ENCODE measurements at regions not wholly inside any gene's neighbourhood (a gene's known extent, or its start where the extent isn't known, plus 50 kb on each side); places are given as distances from the start of the nearest gene placed in this dataset.

- no peak for DNase-seq (ENCODE audit: low spot score)
These were observed 182.2 kb downstream of the USP12 start for GRCh38 chr13:26989261-26989956.

- DNase-seq (ENCODE audit: low spot score): no peak
These were observed 183.4 kb downstream of the USP12 start for GRCh38 chr13:26988059-26988769.

DNA sequence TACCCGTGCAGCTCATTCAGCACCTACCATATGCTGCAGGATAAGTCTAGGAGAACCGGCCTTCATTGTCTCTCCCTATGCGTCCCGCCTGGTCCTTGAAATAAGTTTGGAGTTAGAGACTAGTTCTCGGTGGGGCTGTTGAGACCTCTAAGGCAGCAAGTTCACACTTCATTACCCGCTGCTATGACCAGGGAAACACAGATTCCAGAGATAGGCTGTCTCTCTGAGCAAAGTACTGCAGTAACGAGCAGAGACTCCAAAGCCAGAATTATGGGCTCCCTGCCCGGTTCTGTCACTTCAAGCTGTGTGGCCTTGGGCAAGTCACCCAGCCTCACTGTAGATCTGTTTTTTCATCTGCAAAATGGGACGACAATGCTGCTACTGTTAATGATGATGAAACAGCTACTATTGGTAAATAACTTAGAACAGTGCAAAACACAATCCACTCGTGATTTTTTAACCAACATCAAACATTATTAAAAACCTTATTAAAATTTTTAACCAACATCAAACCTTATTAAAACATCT lies 184.1 kb downstream of the USP12 start:
- no peak for DNase-seq (ENCODE audit: low spot score)

DNA sequence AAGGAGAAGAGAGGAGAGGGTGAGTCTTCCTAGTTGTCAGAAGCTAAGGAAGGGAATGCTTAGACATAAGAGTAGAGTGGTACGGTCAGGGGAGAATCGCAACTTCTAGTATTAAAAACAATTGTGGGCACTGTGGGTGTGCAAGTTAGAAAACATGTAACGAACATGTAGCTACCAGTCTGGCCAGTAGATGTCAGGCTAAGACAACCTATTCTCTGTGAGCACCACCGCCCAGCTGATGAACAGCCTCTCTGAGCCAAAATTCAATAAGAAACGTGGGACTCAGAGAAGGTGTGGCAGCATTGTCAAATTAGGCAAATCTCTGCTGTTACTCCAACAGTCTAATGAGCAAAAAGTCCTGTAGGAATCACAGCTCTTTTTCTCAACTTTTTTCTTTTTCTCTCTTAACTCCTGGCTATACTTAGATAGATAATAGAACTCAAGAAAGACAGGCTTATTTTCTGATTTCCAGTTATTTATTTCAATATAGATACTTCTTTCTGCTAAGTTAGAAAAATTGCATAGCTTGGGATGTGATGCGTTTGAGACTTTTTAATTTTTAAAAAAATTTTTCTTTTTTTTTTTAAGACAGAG lies 186.2 kb downstream of the USP12 start:
- DNase-seq (ENCODE audit: low spot score): peak; percentile 77

DNA sequence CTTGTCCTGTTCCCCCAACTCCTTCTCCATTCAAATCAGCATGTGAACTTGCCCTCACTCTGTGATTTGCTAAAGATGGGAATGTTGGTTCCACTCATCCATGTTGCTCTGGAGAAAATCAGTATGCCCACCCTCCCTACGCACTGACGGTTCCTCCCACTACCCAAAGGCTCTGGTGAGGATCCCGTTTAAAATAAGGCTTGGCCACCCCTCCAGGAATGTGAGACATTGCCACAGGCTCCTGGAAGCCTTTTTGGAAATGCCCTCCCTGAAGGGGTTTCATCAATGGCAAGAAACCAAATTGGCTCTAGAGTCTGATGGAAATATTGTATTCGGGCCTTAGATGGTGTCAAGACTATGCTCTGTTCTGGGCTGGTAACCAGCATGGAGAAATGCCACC lies 187.3 kb downstream of the USP12 start:
- DNase-seq (ENCODE audit: low spot score): no peak

- DNase-seq (ENCODE audit: low spot score): no peak
These were observed 187.9 kb downstream of the USP12 start for GRCh38 chr13:26983543-26984320.

GRCh38 chr13:26980099-26981031 lies 191.2 kb downstream of the USP12 start:
- no peak for DNase-seq (ENCODE audit: low spot score)

- no peak for DNase-seq (ENCODE audit: low spot score)
These were observed 192.3 kb downstream of the USP12 start for GRCh38 chr13:26979334-26979733.

DNA sequence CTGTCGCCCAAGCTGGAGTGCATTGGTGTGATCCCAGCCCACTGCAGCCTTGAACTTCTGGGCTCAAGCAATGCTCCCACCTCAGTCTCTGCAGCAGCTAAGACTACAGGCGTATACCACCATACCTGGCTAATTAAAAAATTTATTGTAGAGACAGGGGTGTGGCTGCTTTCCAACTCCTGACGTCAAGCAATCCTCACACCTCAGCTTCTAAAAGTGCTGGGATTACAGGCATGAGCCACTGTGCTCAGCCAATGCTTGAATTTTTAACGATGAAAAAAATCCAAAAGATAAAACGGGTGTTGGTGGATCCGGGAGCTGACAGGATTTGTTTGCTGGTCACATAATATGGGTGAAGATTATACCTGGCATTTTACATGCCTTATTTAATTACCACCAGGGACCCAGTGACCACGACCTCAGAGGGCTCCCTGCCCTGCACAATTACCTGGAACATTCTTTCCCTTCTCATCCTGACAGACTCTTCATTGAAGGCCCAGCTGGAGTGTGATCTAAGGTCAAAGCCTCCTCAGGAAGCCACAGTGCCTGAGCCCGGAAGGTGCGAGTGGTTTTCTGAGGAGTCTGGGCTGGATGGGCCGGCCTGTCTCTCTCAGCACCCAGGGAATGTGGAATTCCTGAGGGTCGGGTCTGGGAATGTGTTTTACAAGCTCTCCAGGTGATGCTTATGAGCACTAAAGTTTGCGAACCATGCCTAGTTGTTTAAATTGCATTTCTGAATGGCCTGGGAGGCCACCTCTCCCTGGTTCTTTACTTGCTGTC lies 193.3 kb downstream of the USP12 start:
- DNase-seq (ENCODE audit: low spot score): no peak

GRCh38 chr13:26977541-26977940 lies 194.1 kb downstream of the USP12 start:
- no peak for DNase-seq (ENCODE audit: low spot score)

- DNase-seq (ENCODE audit: low spot score): no peak
These were observed 195.3 kb downstream of the USP12 start for GRCh38 chr13:26976313-26976712.

DNA sequence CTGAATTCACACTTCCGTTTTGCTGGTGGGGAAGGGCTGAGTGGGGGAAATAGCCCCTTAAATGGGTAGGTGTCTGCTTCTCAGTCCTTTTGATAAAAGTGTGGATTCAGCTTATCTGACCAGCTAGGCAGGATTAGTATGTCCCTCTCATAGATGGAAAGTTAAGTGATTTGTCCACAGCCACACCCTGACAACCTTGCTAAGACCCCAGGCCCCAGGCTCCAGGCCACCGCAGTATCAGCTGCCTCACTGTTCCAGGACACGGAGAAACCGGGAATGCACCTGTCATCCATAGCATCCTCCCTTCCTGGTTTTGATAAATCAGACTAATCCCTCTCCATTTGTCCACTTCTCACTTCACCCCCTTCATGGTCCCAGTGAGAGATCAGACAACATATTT lies 197.7 kb downstream of the USP12 start:
- no peak for DNase-seq (ENCODE audit: low spot score)

DNA sequence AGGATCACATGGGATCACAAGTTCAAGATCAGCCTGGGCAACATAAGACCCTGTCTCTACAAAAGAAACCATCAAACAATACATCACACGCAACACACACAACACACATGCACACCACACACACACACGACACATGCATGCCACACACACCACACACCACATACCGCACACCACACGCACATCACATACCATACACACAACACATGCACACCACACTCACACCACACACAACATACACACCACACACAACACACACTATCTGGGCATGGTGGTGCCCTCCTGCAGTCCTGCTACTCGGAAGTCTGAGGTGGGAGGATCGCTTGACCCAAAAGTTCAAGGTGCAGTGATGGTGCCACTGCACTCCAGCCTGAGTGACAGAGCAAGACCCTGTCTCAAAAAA lies 198.3 kb downstream of the USP12 start:
- no peak for DNase-seq (ENCODE audit: low spot score)

- DNase-seq (ENCODE audit: low spot score): peak; percentile 60
These were observed 199.4 kb downstream of the USP12 start for GRCh38 chr13:26971990-26972887.

DNA sequence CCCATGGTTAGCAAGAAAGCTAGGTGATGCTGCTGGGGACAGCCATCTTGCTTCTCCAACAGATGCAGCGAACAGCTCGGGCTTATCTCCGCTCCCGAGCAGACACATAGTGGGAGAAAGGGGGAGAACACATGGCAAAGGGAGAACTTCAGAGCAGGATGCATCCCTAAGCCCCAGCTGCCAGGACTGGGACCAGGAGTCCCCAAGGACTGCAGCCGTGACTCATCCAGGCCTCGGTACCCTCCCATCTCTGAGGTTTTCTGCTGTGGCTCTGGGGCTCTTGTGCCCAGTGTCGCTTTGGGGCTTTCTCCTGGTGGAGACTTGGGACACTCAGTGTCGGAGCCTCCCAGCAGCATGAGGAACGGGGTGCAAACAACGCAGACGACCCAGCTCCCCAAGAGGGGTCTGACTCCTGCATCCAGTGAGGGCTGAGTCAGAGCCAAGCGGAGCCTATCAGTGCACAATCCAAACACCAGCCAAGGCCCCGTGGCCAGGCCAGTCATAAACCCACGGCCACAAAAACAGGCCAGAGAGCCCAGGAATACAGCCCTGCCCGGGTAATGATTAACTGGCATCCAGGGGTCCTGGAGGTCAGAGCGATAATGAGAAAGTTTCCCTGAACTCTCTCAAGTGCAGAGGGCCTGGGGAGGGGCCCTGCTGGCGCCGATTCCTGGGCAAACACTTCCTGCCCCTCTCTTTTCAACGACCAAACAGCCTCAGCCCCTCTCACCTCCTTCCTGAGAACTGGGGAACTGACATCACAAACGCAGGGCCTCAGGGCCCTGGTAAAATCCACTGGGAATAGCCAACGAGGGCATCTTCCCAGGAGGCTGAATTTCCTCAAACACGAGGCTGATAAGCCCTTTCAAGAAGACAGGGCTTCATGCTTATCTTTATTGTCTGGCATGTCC lies 202.9 kb downstream of the USP12 start:
- peak; percentile 72 for DNase-seq (ENCODE audit: low spot score)

DNA sequence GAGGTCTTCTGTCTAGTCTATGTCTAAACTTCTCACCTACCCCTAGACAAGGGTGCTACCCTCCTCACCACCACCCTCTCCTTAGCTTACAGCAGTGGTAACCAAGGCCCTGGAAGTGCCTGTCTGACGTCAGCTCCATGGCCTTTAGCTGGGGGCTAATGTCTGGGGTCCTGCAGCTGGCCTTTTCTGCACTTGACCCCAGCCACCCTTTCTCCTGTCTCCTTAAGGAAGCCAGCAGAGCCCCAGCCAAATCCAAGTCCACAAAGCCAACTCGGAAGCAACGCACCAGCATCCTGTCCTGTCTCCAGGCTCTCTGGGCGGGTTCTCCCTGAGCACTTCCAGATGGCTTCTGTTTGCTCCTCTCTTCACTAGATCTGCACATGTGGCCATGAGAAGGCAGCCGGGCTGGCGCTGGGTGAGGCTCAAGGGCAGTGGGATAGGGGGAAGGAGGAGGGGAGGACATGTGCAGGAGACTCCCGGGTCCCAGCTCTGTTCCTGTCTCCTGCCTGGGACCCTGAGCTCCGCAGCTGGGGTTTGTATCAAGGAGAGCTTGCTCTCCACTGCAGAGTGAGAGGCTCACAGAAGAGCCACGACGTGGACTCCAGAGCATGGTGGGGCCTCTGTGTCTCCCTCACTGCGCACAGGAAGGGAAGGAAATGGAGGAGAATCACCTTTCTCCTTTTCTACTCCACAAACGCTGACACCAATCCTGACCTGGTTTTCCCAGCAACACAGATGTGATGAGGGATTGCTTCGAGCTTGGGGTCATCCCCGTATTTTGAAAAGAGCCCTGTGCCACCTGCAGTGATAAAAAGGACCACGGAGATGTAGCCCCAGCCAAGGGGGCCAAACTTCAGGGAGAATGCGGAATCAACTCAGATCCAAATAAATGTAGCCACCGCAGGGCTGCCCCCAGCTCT lies 204.2 kb downstream of the USP12 start:
- no peak for DNase-seq (ENCODE audit: low spot score)

GRCh38 chr13:26966701-26967080 lies 204.9 kb downstream of the USP12 start:
- no peak for DNase-seq (ENCODE audit: low spot score)

Measured in D341Med (cell line).